Keratinocyte (primary cell): ENCODE measurements at regions not wholly inside any gene's neighbourhood (a gene's known extent, or its start where the extent isn't known, plus 50 kb on each side); places are given as distances from the start of the nearest gene placed in this dataset.

Experiments used
- DNase-seq: peaks from one replicate; pipeline ENCODE4 v3.0.0-alpha.2; 2011; ENCODE audit warnings: low read depth, missing footprints, low spot score
- FAIRE-seq: peaks from 2 replicates; lab custom pipeline; 2011; peaks lifted over from hg19 to GRCh38; lab: Jason Lieb, UNC
- H2AFZ ChIP-seq: 2 replicates; pipeline ENCODE4 v1.6.0; 2012; ENCODE audit warnings: low read length, control low read depth, inconsistent platforms; ENCODE audit not compliant: control insufficient read depth
- H3K27ac ChIP-seq: 2 replicates; pipeline ENCODE4 v1.5.1; 2011; ENCODE audit warnings: low read length; ENCODE audit not compliant: control insufficient read depth, insufficient read depth
- H3K27me3 ChIP-seq: 3 replicates; pipeline ENCODE4 v1.6.0; 2011; ENCODE audit warnings: low read length; ENCODE audit not compliant: control insufficient read depth, insufficient read depth; ENCODE audit errors: extremely low read depth
- H3K36me3 ChIP-seq, 2 experiments: 2 replicates in 1 of 2; 3 replicates in 1 of 2; pipeline ENCODE4 v1.5.1; 2011; ENCODE audit warnings: low read length in 2 of 2, mild to moderate bottlenecking in 1 of 2; ENCODE audit not compliant: control insufficient read depth in 2 of 2, insufficient read depth in 2 of 2; ENCODE audit errors: extremely low read depth in 1 of 2
- H3K4me1 ChIP-seq: 3 replicates; pipeline ENCODE4 v1.5.1; 2011; ENCODE audit warnings: low read length; ENCODE audit not compliant: control insufficient read depth, insufficient read depth; ENCODE audit errors: extremely low read depth
- H3K4me2 ChIP-seq: 3 replicates; pipeline ENCODE4 v1.6.0; 2011; ENCODE audit warnings: low read depth, low read length; ENCODE audit not compliant: control insufficient read depth, insufficient read depth; ENCODE audit errors: extremely low read depth
- H3K4me3 ChIP-seq, 3 experiments: fragments of 200-600 bp in 1 of 3; sonication (generic) in 1 of 3; 2 replicates in 2 of 3; 3 replicates in 1 of 3; pipeline ENCODE4 v1.5.1; 2011 to 2016; ENCODE audit warnings: low read length in 3 of 3, mild to moderate bottlenecking in 3 of 3, control low read depth in 2 of 3, inconsistent platforms in 1 of 3, low read depth in 1 of 3, mixed read lengths in 1 of 3, mixed run types in 1 of 3, moderate library complexity in 1 of 3; ENCODE audit not compliant: control insufficient read depth in 2 of 3, insufficient read depth in 2 of 3; ENCODE audit errors: extremely low read depth in 1 of 3
- H3K79me2 ChIP-seq: 2 replicates; pipeline ENCODE4 v1.6.0; 2012; ENCODE audit warnings: low read length; ENCODE audit not compliant: control insufficient read depth, insufficient read depth
- H3K9ac ChIP-seq: 3 replicates; pipeline ENCODE4 v1.6.0; 2011; ENCODE audit warnings: low read length; ENCODE audit not compliant: control insufficient read depth, insufficient read depth; ENCODE audit errors: extremely low read depth
- H3K9me1 ChIP-seq: 3 replicates; pipeline ENCODE4 v1.6.0; 2011; ENCODE audit warnings: low read length; ENCODE audit not compliant: control insufficient read depth, insufficient read depth; ENCODE audit errors: extremely low read depth
- H3K9me3 ChIP-seq: 2 replicates; pipeline ENCODE4 v1.5.1; 2012; ENCODE audit warnings: low read depth, low read length; ENCODE audit not compliant: control insufficient read depth
- H4K20me1 ChIP-seq: 3 replicates; pipeline ENCODE4 v1.6.0; 2011; ENCODE audit warnings: low read length; ENCODE audit not compliant: control insufficient read depth, insufficient read depth; ENCODE audit errors: extremely low read depth
- CTCF ChIP-seq, 3 experiments: IDR thresholded peaks in 1 of 3; conservative IDR thresholded peaks in 1 of 3; optimal IDR thresholded peaks in 1 of 3; 2 replicates in 2 of 3; 3 replicates in 1 of 3; pipeline versions ENCODE3 to v1.5.1; 2011; ENCODE audit warnings: low read length in 3 of 3, mild to moderate bottlenecking in 3 of 3, moderate library complexity in 2 of 3, control low read depth in 1 of 3, inconsistent platforms in 1 of 3; ENCODE audit not compliant: insufficient read depth in 2 of 3; ENCODE audit errors: extremely low read depth in 1 of 3
- EZH2 ChIP-seq: IDR thresholded peaks from one replicate; pipeline ENCODE4 v1.6.1; 2012; ENCODE audit warnings: inconsistent platforms, mild to moderate bottlenecking, low read length, moderate library complexity
- dilution Hi-C: fragments of 300-500 bp; cut with MboI; formaldehyde crosslinking; loops from one replicate; pipeline ENCODE4 v1.7.0; 2020; ENCODE audit warnings: low sequenced_read_pairs; ENCODE audit not compliant: extremely low pct_ligation_motif_present

GRCh38 chr2:31811482-31811881 is 199.3 kb downstream of the MEMO1 start:
- H3K27ac ChIP-seq = no peak overlapping the region
- H3K79me2 ChIP-seq = no peaks in the 10 kb centered on the region
- no peaks in the 10 kb centered on the region for H3K9me3 ChIP-seq
- TF ChIP-seq EZH2 = no peak
- no peak for TF ChIP-seq CTCF (optimal IDR thresholded peaks at IDR 0.05 in 1 of 3, IDR thresholded peaks at IDR 0.05 in 1 of 3, conservative IDR thresholded peaks at IDR 0.05 in 1 of 3; ENCODE audit: extremely low read depth in 1 of 3, insufficient read depth in 2 of 3, low read length in 3 of 3)
- FAIRE-seq (no peak), DNase-seq (no peak)
- dilution Hi-C loops = no loop called here
- H3K4me3 ChIP-seq = no peak overlapping the region
- H3K9ac ChIP-seq = no peak overlapping the region
- no peaks in the 10 kb centered on the region for H3K4me1 ChIP-seq
- no peak overlapping the region for H2AFZ ChIP-seq
- H3K4me2 ChIP-seq = no peak overlapping the region
- no peaks in the 10 kb centered on the region for H4K20me1 ChIP-seq
- no peaks in the 10 kb centered on the region for H3K27me3 ChIP-seq
- no peaks in the 10 kb centered on the region for H3K36me3 ChIP-seq
- H3K9me1 ChIP-seq = no peaks in the 10 kb centered on the region

GRCh38 chr2:31810200-31810917 is 200.4 kb downstream of the MEMO1 start:
- no peaks in the 10 kb centered on the region for H3K9me3 ChIP-seq
- H3K27me3 ChIP-seq = no peaks in the 10 kb centered on the region
- H3K9ac ChIP-seq = no peak overlapping the region
- no peaks in the 10 kb centered on the region for H4K20me1 ChIP-seq
- H3K27ac ChIP-seq = no peak overlapping the region
- DNase-seq (no peak), FAIRE-seq (no peak)
- H2AFZ ChIP-seq = no peak overlapping the region
- H3K4me2 ChIP-seq = no peak overlapping the region
- no peaks in the 10 kb centered on the region for H3K36me3 ChIP-seq
- H3K4me3 ChIP-seq = no peak overlapping the region
- TF ChIP-seq EZH2 = no peak
- no peak for TF ChIP-seq CTCF (optimal IDR thresholded peaks at IDR 0.05 in 1 of 3, IDR thresholded peaks at IDR 0.05 in 1 of 3, conservative IDR thresholded peaks at IDR 0.05 in 1 of 3; ENCODE audit: extremely low read depth in 1 of 3, insufficient read depth in 2 of 3, low read length in 3 of 3)
- no peaks in the 10 kb centered on the region for H3K4me1 ChIP-seq
- no peaks in the 10 kb centered on the region for H3K79me2 ChIP-seq
- dilution Hi-C loops = no loop called here
- H3K9me1 ChIP-seq = no peaks in the 10 kb centered on the region
